Left colon (tissue), 2 donors: ENCODE measurements at regions not wholly inside any gene's neighbourhood (a gene's known extent, or its start where the extent isn't known, plus 50 kb on each side); places are given as distances from the start of the nearest gene placed in this dataset.

Source experiments
- ATAC-seq: fragments of 200-7000 bp; cut with Tn5 transposase; one replicate; pipeline ENCODE4 v1.9.1; 2020; ENCODE audit warnings: mild to moderate bottlenecking, moderate library complexity
- DNase-seq, 2 donors: peaks; one replicate each; pipeline ENCODE4 v3.0.0-alpha.2; 2020
- intact Hi-C, 2 donors: fragments of 100-400 bp; cut with DNase I in 1 of 2; cut with micrococcal nuclease in 1 of 2; formaldehyde crosslinking; loops; one replicate each; pipeline versions ENCODE4 v1.11.2 to v1.14.0; 2022; cut with DNase I, micrococcal nuclease
- donor health status: DM: no; HTN: no; CAD: no.
- donor health status: DM: yes; HTN: yes; CAD: no.

DNA sequence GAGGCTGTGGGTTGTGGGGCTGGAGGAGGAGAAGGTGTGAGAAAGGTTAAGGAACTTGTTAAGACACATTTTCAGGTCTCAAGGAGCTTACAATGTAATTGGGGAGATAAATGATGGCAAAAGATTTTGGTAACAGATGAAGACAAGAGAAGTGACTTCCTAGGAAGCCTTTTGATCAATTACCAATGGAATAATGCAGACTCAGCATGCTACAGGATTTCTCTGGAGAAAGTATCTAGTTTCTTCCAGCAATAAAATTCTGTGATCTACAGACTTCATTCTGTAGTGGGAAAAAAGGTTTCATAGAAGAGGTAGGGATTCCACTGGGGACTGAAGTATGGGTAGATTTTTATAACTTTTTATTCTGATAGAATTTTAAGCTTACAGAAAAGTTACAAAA is 184.2 kb upstream of the RHOBTB1 start:
- ATAC-seq, result no peak
- DNase-seq, result no peak
- intact Hi-C loops, result no loop called here

DNA sequence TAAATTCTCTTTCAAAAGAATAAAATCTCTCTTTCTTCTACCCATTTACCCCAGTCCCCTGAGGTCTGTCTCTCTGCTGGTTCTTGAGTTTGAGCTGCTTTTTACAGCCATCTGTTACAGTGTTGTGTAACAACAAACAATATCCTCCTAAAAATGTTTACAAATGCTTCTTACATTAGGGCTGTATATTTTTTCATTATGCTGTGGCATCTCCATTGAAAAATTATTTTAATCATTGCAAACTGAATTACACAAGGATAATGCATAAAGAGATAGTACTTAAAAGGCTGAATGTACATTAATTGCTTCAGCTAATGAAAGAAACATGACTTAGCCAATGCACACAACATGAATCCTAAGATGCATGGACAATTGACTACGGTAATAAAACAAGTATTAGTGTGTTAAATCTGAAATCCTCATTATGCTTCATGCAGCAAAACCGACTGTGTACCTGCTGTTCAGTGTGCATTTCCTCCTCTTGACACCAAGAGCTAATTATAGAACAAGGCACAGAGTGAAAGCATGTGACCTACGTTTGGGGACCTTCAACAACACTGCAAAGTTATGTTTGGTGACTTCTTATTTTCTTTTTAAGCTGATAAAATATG is 181.7 kb upstream of the RHOBTB1 start:
- DNase-seq, result no peak
- intact Hi-C loops, result no loop called here
- ATAC-seq, result no peak

DNA sequence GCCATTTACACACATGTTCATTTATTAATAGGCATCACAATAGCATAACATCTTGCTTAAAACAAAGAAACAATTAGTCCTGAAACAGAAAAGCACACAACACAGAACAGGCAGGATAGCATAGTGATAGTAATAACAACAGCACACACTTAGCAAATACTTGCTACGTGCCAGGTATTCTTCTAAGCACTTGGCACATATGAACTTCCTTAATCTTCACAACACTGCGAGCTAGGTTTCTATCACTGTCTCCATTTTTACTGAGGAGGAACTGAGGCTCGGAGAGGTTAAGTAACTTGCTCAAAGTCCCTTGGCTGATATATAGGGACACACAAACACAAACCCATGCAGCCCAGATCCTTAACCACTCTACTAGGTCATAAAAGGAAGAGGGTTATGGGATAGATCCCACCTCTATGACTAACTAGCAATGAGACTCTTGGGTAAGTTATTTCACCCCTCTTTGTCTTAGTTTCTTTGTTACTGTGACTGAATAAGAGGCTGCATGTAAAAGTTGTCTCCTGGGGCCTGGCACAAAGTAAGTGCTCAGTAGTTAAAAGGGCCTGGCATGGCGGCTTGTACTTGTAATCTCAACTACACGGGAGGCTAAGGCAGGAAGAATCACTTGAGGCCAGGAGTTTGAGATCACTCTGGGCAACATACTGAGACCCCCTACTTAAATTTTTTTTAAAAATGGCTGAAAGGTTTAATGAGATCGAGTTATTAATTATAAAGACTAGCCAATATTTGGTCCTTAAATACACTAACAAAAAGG is 181.0 kb upstream of the RHOBTB1 start:
- ATAC-seq (no peak), DNase-seq (no peak)
- intact Hi-C loops, result no loop called here

DNA sequence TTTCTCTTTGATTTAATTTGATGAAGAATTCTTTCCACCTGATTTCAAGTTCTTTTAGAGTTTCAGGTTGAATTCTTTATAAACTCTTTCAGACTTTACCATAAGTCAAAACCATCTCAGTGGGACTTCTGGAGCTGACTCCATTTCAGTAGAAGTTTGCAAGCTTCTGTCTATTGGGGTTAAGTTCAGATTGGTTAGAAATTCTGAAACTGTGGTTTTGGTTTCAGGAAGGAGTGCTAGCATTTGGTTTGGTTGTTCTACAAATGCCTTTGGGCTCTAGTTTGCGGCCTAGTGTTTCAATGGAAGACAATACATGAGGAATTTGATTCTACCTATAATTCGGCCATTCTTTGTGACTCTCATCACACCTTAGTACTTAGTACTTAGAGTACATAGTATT is 176.8 kb upstream of the RHOBTB1 start:
- intact Hi-C loops, result no loop called here
- DNase-seq, result no peak
- ATAC-seq, result no peak

DNA sequence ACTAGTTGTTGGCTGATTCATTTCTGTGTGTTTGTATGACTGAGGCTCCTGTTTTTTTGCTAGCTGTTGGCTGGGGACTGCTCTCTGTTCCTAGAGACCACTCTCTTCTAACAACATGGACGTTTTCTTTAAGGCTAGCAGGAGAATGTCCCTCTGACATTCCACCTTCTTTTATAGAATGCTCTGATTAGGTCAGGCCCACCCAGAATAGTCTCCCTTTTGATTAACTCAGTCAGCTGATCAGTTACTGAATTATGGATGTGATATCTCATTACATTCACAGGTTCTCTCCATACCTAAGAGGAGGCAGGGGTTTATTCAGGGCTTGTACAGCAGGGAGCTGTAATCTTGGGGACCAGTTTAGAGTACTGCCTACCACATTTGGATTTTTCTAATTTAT is 175.6 kb upstream of the RHOBTB1 start:
- DNase-seq (no peak), ATAC-seq (no peak)
- intact Hi-C loops, result no loop called here

DNA sequence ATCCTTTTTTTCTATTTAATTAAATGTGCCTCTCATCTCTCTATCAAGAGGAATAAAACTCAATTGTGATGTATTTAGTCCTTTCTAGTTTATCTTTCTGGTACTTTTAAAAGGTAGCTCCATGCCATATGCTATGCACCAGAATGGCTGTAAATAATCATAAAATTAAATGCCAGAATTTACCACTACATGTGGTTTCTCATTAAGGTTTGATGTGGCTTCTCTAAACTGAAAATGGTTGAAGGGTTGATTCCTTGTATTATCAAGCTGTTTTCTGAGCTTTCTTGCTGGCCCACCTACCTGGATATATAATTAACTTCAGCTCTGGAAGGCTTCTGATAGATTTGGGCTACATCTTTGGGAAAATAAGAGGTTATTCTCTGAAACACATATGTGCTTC is 171.9 kb upstream of the RHOBTB1 start:
- intact Hi-C loops, result no loop called here
- no peak for DNase-seq
- no peak for ATAC-seq

DNA sequence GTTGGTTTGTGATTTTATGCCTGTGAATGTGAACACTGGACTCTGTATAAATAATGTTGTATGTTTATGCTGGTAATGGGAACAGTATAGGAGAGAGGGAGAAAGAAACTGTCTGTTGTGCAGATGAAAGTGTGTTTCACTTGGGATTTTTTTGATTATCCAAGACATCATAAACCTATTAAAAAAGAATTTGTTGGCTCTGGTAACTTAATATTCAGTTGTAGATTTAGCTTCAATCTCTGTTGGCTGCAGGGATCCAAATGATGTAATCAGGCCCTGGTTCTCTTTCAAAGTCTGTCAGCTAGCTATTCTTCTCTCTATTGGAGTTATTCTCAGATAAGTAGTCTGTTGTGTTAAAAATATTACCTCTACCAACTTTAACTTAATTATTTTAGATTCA is 168.8 kb upstream of the RHOBTB1 start:
- DNase-seq, result no peak
- ATAC-seq, result no peak
- intact Hi-C loops, result no loop called here

DNA sequence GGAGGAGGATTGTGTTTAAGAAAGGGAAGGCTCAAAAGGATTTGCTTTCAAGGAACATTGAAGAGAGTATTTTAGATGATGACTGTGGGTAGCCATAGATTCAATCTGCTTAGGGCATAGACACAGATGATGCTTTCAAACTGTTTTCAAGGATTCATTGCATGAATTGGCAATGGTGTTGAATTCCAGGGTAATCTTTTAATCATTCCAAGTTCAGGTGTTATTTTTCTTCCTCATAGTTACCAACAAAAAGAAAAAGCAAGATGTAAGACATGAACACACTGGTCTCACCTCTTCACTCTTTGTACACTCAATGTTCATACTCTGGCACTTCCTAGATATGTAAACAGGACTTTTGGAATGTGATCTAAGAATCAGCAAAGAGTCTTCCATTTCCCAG is 167.0 kb upstream of the RHOBTB1 start:
- no peak for ATAC-seq
- DNase-seq, result no peak
- intact Hi-C loops, result no loop called here

DNA sequence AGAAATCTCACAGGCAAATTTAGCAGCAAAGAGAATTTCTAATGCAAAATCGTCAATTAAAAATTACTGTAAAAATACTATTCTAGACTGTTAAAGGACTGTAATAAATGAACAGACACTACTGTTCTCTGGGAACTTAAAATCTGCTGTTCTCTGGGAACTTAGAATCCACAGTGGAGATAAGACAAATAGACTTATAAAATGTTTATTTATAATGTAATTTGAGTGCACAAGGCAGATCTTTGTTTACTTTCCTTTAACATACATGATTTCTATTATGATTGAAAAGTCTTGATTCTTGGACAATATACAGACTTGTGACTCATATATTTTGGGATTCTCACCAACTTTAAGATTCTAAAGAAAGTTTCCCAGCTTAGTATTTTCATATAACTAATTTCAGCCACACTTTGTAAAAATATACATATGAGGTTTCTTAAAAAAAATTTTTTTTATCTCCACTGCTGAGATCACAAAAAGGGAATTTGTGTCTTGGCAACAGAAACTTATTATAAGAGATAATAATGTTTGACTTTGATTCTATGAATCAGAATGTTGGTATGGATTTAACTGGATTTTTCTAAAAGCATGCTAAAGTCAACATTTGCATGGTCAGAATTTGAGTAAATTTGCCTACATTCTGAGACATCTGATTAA is 166.3 kb upstream of the RHOBTB1 start:
- no peak for DNase-seq
- intact Hi-C loops, result no loop called here
- ATAC-seq, result no peak

DNA sequence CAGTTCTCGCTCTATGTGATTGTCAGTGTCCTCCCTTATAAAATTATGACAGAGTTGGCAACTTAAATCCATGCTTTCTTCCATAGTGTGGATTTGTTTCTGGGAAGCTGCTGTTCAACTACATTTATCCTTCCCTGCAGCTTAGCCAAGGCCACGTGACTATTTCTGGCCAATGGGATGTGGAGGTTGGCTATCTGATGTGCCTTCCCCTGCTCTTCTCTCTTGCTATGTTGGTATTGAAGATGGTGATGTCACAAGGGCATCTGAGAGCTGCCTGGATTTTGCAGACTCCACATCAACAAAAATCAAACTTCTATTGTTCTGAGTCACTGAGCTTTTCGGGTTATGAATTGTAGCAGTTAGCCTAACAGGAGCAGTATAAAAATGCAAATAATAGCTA is 164.9 kb upstream of the RHOBTB1 start:
- DNase-seq, result no peak
- no peak for ATAC-seq
- intact Hi-C loops, result no loop called here

DNA sequence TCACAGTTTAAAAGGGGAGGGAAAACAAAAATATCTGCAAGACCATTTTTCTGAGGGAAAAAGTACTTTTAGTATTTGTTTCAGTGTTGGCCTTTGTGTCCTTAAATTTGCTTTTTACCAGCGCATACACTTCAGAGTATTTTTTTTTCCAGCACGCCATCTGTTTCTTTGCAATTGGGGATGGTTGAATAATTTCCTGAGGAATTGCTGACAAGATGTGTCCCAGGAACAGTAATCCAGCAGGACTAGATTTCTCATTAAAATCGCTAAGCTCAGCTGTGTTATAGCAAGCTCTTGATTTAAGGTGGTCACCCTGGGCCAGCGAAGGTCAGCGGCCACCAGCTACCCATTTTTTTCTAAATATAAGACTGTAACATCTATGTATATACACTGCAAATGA is 156.9 kb upstream of the RHOBTB1 start:
- DNase-seq, result no peak
- intact Hi-C loops, result no loop called here
- ATAC-seq, result no peak

DNA sequence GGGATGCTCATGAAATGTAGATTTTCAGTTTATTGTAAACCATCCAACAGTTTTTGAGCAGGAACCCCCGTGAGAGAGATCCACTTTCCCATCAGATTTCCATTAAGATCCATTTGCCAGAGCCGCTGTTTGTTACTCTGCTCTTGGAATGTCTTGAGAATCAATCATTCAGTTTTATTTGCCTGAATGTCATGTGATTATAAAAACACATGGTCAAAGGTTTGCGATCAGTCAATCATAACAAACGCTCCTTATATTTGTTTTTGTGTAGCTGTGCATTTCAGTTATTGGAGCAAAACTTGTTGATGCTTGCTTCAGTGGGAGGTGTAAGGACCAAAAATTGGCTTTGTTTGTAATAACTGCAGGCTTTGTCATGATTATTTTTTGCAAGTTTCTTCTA is 155.8 kb upstream of the RHOBTB1 start:
- intact Hi-C loops, result no loop called here
- no peak for DNase-seq

DNA sequence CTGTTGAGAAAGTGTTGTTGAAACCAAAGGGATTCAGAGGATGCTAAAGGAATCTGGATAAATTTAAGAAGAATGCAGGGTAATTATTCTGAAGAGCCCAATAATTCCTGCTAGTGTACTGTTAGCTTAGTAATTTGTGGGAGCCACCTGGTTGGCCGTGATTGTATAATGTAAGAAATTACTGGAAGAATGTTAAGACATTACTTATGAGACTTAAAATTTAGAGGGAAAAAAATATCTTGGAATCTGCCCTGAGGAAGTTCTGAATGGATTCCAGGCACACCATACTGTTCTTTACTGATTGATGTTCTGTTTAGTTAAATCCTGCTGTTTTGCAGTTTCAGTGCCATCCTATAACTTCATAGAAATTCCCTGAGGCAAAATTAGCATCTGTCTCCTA is 155.0 kb upstream of the RHOBTB1 start:
- DNase-seq (no peak), ATAC-seq (no peak)
- intact Hi-C loops, result no loop called here

More for the DNA sequence above, 155.8 kb upstream of the RHOBTB1 start:
- ATAC-seq, result no peak

DNA sequence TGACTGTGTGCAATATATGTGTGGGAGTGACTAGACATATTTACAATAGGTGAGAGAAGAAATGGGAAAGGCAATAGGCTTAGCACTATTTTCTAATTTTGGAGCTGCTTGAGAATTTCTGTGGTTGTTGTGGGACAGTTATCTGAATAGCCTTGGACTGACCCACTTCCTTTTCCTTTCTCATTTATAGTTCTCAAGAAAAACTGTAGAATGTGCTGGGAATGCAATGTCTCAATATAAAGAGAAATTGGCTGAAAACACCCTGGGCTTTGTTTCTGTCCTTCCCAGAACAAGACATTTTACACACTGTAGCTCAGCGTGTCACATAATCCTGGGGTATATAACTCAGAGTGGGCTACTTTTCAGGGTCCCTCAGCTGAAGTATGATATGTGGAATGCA is 153.0 kb upstream of the RHOBTB1 start:
- no peak for ATAC-seq
- intact Hi-C loops, result no loop called here
- DNase-seq, result no peak

DNA sequence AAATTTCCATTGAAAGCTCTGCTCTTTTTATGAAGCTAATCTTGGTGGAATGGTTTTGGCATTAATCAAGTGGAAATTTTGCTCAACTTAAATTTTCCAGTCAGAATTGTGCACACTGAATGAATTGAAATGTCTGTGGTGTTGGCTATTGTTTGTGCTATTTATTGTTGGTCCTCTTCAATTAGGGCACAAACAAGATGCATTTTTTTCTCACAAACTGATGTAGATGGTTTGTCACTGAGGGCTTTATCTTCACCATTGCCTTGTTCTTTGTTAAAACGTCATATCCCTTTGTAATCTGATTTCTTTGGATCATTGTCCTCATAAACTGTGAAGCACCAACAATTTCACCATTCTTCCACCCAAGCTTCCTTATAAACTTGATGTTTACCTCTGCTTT is 152.1 kb upstream of the RHOBTB1 start:
- no peak for DNase-seq
- intact Hi-C loops, result no loop called here
- no peak for ATAC-seq

DNA sequence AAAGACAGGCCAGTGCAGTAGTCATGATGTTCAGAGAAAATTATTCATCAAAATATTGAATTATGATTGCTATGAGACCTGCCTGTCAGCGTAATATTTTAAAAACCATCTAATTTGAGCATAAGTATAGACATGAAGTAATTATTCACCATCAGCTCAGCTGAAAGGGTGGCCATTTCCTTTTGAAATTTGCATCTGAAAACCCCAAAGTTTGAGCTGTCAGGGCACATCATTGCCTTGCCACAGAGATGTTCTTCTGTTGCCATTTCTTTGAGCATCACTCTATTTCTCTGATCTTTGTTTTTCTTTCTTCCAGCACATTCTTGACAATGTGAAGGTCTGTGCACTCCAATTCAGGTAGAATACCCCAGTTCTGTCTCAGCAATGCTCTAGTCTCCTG is 147.5 kb upstream of the RHOBTB1 start:
- intact Hi-C loops, result no loop called here
- no peak for DNase-seq
- ATAC-seq, result no peak

DNA sequence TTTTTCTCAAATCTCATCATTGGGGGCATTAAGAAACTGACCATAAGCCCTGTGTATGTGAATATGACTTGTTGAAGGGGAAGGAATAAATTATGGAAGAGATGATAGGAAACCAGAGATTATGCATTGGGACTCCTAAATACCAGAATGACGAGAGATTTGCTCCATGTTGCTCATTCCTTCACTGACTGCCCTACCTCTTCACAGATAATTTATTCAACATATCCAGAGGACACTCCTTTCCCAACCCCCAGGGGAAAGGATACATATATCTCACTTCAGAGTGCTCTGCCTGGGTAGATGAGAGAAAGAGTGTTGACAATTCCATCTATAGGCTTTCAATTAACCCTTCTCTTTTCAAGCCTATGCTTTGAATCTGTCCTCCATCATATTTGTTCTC is 145.3 kb upstream of the RHOBTB1 start:
- DNase-seq (no peak), ATAC-seq (no peak)
- intact Hi-C loops, result no loop called here

DNA sequence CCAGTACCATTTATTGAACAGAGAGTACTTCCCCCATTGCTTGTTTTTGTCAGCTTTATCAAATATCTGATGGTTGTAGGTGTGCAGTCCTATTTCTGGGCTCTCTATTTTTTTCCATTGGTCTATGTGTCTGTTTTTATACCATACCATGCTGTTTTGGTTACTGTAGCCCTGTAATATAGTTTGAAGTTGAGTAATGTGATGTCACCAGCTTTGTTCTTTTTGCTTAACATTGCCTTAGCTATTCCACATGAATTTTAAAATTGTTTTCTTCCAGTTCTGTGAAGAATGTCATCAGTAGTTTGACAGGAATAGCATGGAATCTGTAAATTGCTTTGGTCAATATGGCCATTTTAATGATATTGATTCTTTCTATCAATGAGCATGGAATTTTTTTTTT is 140.5 kb upstream of the RHOBTB1 start:
- ATAC-seq, result no peak
- no peak for DNase-seq
- intact Hi-C loops, result no loop called here

DNA sequence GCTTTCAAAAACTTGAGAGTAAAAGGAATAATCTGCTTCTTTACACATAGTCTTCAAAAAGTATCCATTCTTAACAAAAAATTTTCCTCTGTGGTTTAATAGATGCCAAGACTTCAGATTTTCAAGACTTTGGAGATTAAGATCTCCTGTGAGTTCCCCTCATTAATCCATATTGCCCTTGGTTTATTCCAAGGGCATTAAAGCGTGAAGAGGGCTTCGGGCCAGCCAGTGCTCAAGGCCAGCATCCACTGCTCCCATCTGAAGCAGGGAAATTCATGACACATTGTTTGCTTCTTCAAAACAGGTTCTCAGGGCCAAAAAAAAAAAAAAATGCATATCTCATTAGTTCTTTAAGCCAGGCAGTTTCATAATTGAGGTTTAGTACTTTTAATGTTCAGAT is 137.3 kb upstream of the RHOBTB1 start:
- intact Hi-C loops, result no loop called here
- DNase-seq (no peak), ATAC-seq (no peak)

DNA sequence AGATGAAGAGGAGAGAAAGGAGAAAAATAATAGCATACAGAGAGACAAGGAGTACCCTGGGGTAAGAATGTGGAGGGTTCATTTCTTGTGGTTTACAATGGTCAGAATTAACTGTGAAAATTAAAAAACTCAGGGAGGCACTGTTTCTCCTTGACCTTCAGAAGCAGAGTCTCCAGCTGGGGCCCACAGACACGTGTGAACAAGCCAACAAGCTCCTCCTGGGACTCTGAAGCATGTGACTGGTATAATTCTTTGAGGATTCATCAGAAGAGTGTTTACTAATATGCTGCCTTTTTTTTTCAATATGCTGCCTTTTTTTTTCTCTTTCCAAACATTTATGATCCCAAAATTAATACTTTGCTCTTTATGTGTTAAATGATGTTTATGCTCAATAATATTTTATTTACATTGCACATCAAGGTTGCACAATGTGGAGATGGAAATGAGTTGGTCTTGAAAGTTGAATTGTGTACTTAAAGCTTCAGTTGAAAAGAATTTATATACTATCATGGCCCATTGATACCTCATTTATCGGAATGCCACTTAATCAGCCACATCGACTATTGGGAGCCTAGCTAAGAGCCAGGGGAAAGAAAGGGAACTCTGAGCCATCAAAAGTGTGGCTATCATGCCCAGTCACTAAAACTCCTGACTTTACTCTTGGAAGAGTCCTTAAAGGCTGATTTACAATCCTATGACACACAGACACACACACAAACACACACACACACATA is 134.7 kb upstream of the RHOBTB1 start:
- DNase-seq, result no peak
- ATAC-seq, result no peak
- intact Hi-C loops, result no loop called here
